H1 (cell line): ENCODE measurements at regions not wholly inside any gene's neighbourhood (a gene's known extent, or its start where the extent isn't known, plus 50 kb on each side); places are given as distances from the start of the nearest gene placed in this dataset.

ENCODE experiments used
- CTCF ChIA-PET: fragments of 300-600 bp; sonication (Branson Sonifier 250); formaldehyde crosslinking; loops from one replicate; lab custom pipeline; 2021; ENCODE audit not compliant: partially characterized antibody; lab: Charles Lee
- POLR2A ChIA-PET: fragments of 300-600 bp; sonication (Branson Sonifier 250); formaldehyde crosslinking; loops from one replicate; lab custom pipeline; 2021; ENCODE audit warnings: inconsistent platforms; ENCODE audit not compliant: partially characterized antibody; lab: Charles Lee
- DNase-seq, 2 experiments: peaks; one replicate each; pipeline versions ENCODE4 v3.0.0 to v3.0.0-alpha.2; 2010 to 2022; ENCODE audit warnings: low spot score in 2 of 2, low read depth in 1 of 2, mixed read lengths in 1 of 2
- FAIRE-seq: peaks from 2 replicates; lab custom pipeline; 2011; peaks lifted over from hg19 to GRCh38; lab: Jason Lieb, UNC
- H2AFZ ChIP-seq: 2 replicates; pipeline ENCODE4 v1.8.1; 2012; ENCODE audit warnings: low read length, inconsistent platforms
- H2AK5ac ChIP-seq: 2 replicates; pipeline ENCODE4 v1.6.1; 2013; ENCODE audit warnings: low read depth, low read length
- H2BK120ac ChIP-seq: replicated peaks from 2 replicates; pipeline ENCODE3; 2013; ENCODE audit warnings: low read depth, low read length, inconsistent platforms
- H2BK12ac ChIP-seq: 2 replicates; pipeline ENCODE4 v1.6.1; 2013; ENCODE audit warnings: low read depth, low read length
- H2BK15ac ChIP-seq: 2 replicates; pipeline ENCODE4 v1.6.1; 2013; ENCODE audit warnings: low read length
- H2BK20ac ChIP-seq: 2 replicates; pipeline ENCODE4 v1.6.1; 2013; ENCODE audit warnings: low read length
- H2BK5ac ChIP-seq: 2 replicates; pipeline ENCODE4 v1.6.1; 2013; ENCODE audit warnings: low read depth, low read length
- H3K14ac ChIP-seq: 2 replicates; pipeline ENCODE4 v1.6.1; 2013; ENCODE audit warnings: inconsistent platforms; ENCODE audit not compliant: insufficient read length
- H3K18ac ChIP-seq: 2 replicates; pipeline ENCODE4 v1.6.1; 2013; ENCODE audit warnings: low read length; ENCODE audit errors: extremely low read depth
- H3K23ac ChIP-seq: 2 replicates; pipeline ENCODE4 v1.6.1; 2013; ENCODE audit warnings: inconsistent platforms; ENCODE audit not compliant: insufficient read length
- H3K23me2 ChIP-seq: 2 replicates; pipeline ENCODE4 v1.6.1; 2013; ENCODE audit warnings: low read depth, low read length
- H3K27ac ChIP-seq: 2 replicates; pipeline ENCODE4 v1.6.1; 2011; ENCODE audit warnings: low read depth, low read length, inconsistent platforms
- H3K27me3 ChIP-seq, 4 experiments: replicated peaks in 1 of 4; 1 replicate in 1 of 4; 2 replicates in 3 of 4; pipeline versions ENCODE4 v1.6.1 to v1.8.1; 2011 to 2013; ENCODE audit warnings: low read length in 3 of 4, mild to moderate bottlenecking in 3 of 4, inconsistent platforms in 2 of 4, mixed read lengths in 2 of 4, moderate library complexity in 1 of 4; ENCODE audit not compliant: control insufficient read depth in 3 of 4, insufficient read depth in 3 of 4; ENCODE audit errors: extremely low read depth in 1 of 4
- H3K36me3 ChIP-seq, 4 experiments: 2 replicates each; pipeline versions ENCODE4 v1.6.1 to v1.8.1; 2011 to 2013; ENCODE audit warnings: mild to moderate bottlenecking in 4 of 4, low read length in 3 of 4, moderate library complexity in 2 of 4, control low read depth in 1 of 4, inconsistent platforms in 1 of 4; ENCODE audit not compliant: insufficient read depth in 4 of 4, control insufficient read depth in 2 of 4
- H3K4ac ChIP-seq: replicated peaks from 2 replicates; pipeline ENCODE3; 2013; ENCODE audit warnings: low read length, low read depth, mixed read lengths, inconsistent platforms; ENCODE audit not compliant: insufficient read length
- H3K4me1 ChIP-seq, 4 experiments: replicated peaks in 1 of 4; 1 replicate in 1 of 4; 2 replicates in 3 of 4; pipeline versions ENCODE4 v1.6.1 to v1.8.1; 2011 to 2013; ENCODE audit warnings: low read length in 3 of 4, inconsistent platforms in 2 of 4, mixed read lengths in 1 of 4; ENCODE audit not compliant: insufficient read depth in 4 of 4, control insufficient read depth in 3 of 4
- H3K4me2 ChIP-seq, 2 experiments: 2 replicates each; pipeline versions ENCODE4 v1.6.1 to v1.8.1; 2011 to 2013; ENCODE audit warnings: low read depth in 2 of 2, low read length in 2 of 2, control low read depth in 1 of 2, inconsistent platforms in 1 of 2, mild to moderate bottlenecking in 1 of 2; ENCODE audit not compliant: insufficient read depth in 1 of 2
- H3K4me3 ChIP-seq, 4 experiments: fragments of 200-600, 300-600 bp in 1 of 4; sonication (generic), shearing (Covaris generic), sonication (Bioruptor Twin) in 1 of 4; 2 replicates each; pipeline versions ENCODE4 v1.5.1 to v1.8.1; 2011 to 2016; ENCODE audit warnings: low read length in 4 of 4, low read depth in 3 of 4, control low read depth in 2 of 4, inconsistent platforms in 2 of 4, mild to moderate bottlenecking in 2 of 4, mixed read lengths in 1 of 4, moderate library complexity in 1 of 4; ENCODE audit not compliant: insufficient read depth in 2 of 4; ENCODE audit errors: extremely low read depth in 1 of 4
- H3K56ac ChIP-seq: replicated peaks from 2 replicates; pipeline ENCODE3; 2013; ENCODE audit warnings: low read depth, mild to moderate bottlenecking, mixed read lengths, low read length, inconsistent platforms; ENCODE audit not compliant: insufficient read length
- H3K79me1 ChIP-seq: 2 replicates; pipeline ENCODE4 v1.6.1; 2013; ENCODE audit warnings: low read depth, low read length, control low read depth
- H3K79me2 ChIP-seq, 2 experiments: 2 replicates each; pipeline versions ENCODE4 v1.6.1 to v1.8.1; 2012 to 2013; ENCODE audit warnings: low read length in 2 of 2, mild to moderate bottlenecking in 2 of 2, inconsistent platforms in 1 of 2; ENCODE audit not compliant: insufficient read depth in 2 of 2, control insufficient read depth in 1 of 2
- H3K9ac ChIP-seq, 4 experiments: replicated peaks in 1 of 4; 1 replicate in 1 of 4; 2 replicates in 3 of 4; pipeline versions ENCODE4 v1.6.1 to v1.8.1; 2011 to 2013; ENCODE audit warnings: low read depth in 3 of 4, low read length in 3 of 4, control low read depth in 2 of 4, mild to moderate bottlenecking in 2 of 4, moderate library complexity in 2 of 4, inconsistent platforms in 1 of 4; ENCODE audit errors: extremely low read depth in 1 of 4
- H3K9me3 ChIP-seq, 2 experiments: 2 replicates each; pipeline versions ENCODE4 v1.6.1 to v1.8.1; 2012 to 2013; ENCODE audit warnings: mild to moderate bottlenecking in 2 of 2, moderate library complexity in 2 of 2, control low read depth in 1 of 2, inconsistent platforms in 1 of 2, low read depth in 1 of 2, low read length in 1 of 2, mixed read lengths in 1 of 2; ENCODE audit not compliant: insufficient read depth in 2 of 2
- H4K20me1 ChIP-seq, 2 experiments: replicated peaks in 1 of 2; 2 replicates each; pipeline versions ENCODE3 to v1.8.1; 2011 to 2013; ENCODE audit warnings: inconsistent platforms in 2 of 2, low read length in 2 of 2, mild to moderate bottlenecking in 1 of 2; ENCODE audit not compliant: insufficient read depth in 2 of 2, control insufficient read depth in 1 of 2
- H4K5ac ChIP-seq: 2 replicates; pipeline ENCODE4 v1.6.1; 2013; ENCODE audit warnings: low read length, low read depth, mixed read lengths, inconsistent platforms; ENCODE audit not compliant: insufficient read length
- H4K8ac ChIP-seq: 2 replicates; pipeline ENCODE4 v1.8.0; 2013; ENCODE audit warnings: mild to moderate bottlenecking, moderate library complexity, low read length, inconsistent platforms; ENCODE audit not compliant: insufficient read depth; ENCODE audit errors: extremely low read depth
- H4K91ac ChIP-seq: replicated peaks from 2 replicates; pipeline ENCODE3; 2013; ENCODE audit warnings: low read length, mixed read lengths, inconsistent platforms; ENCODE audit not compliant: insufficient read length
- ATF2 ChIP-seq: IDR thresholded peaks from 2 replicates; pipeline ENCODE4 v1.6.1; 2012; ENCODE audit warnings: low read length, inconsistent platforms
- CEBPB ChIP-seq: IDR thresholded peaks from 2 replicates; pipeline ENCODE4 v1.6.1; 2012; ENCODE audit warnings: low read depth, low read length
- EP300 ChIP-seq, 2 experiments: IDR thresholded peaks; 1 replicate in 1 of 2; 2 replicates in 1 of 2; pipeline ENCODE4 v1.6.1; 2011 to 2012; ENCODE audit warnings: low read depth in 2 of 2, low read length in 2 of 2, mild to moderate bottlenecking in 2 of 2, borderline replicate concordance in 1 of 2, inconsistent platforms in 1 of 2, moderate library complexity in 1 of 2
- HDAC6 ChIP-seq: IDR thresholded peaks from one replicate; pipeline ENCODE4 v1.7.1; 2012; ENCODE audit warnings: low read depth, mild to moderate bottlenecking, inconsistent platforms, low read length, moderate library complexity
- JUN ChIP-seq: IDR thresholded peaks from 2 replicates; pipeline ENCODE4 v1.6.1; 2011; ENCODE audit warnings: low read depth, mild to moderate bottlenecking, improper control_type of control experiment, low read length
- KDM4A ChIP-seq: IDR thresholded peaks from one replicate; pipeline ENCODE4 v1.7.1; 2012; ENCODE audit warnings: low read depth, mild to moderate bottlenecking, moderate library complexity, low read length, inconsistent platforms; ENCODE audit not compliant: severe bottlenecking
- MAFK ChIP-seq: IDR thresholded peaks from 2 replicates; pipeline ENCODE4 v1.6.1; 2012; ENCODE audit warnings: low read depth, mild to moderate bottlenecking, improper control_type of control experiment, low read length
- NRF1 ChIP-seq: IDR thresholded peaks from 2 replicates; pipeline ENCODE4 v1.6.1; 2011; ENCODE audit warnings: mild to moderate bottlenecking, low read depth, low read length, improper control_type of control experiment
- RBBP5 ChIP-seq: IDR thresholded peaks from 2 replicates; pipeline ENCODE4 v1.7.1; 2012; ENCODE audit warnings: low read depth, mild to moderate bottlenecking, inconsistent platforms, low read length, moderate library complexity, borderline replicate concordance
- RFX5 ChIP-seq: IDR thresholded peaks from 2 replicates; pipeline ENCODE4 v1.6.1; 2011; ENCODE audit warnings: low read depth, low read length, improper control_type of control experiment, borderline replicate concordance
- SP1 ChIP-seq: IDR thresholded peaks from 2 replicates; pipeline ENCODE4 v1.6.1; 2011; ENCODE audit warnings: low read depth, low read length
- WGBS, 2 experiments: shearing (Covaris generic) in 1 of 2; methylation state at CpG; one replicate each; pipeline versions ENCODE4 v1.1.6 to v1.1.7; 2013 to 2015; ENCODE audit warnings: low lambda C conversion rate in 2 of 2, mixed read lengths in 2 of 2, inconsistent platforms in 1 of 2, low coverage in 1 of 2, missing lambda C conversion rate in 1 of 2; ENCODE audit not compliant: insufficient replicate concordance in 2 of 2, insufficient coverage in 1 of 2, insufficient read length in 1 of 2; ENCODE audit errors: extremely low coverage in 1 of 2, missing lambda C conversion rate in 1 of 2; 5-methylcytosine and 5-hydroxymethylcytosine counted together
- TF ChIP-seq, protein P1 (sequence below): IDR thresholded peaks from 2 replicates; pipeline ENCODE4 v1.6.1; 2012; ENCODE audit warnings: inconsistent platforms

- Histone ChIP-seq H4K91ac (no peak overlapping the region), H3K36me3 (no peaks in the 10 kb centered on the region), H3K56ac (no peak overlapping the region), H3K23ac (no peak overlapping the region), H4K20me1 (no peaks in the 10 kb centered on the region), H3K14ac (no peak overlapping the region), H2BK120ac (no peak overlapping the region), H3K9me3 (no peaks in the 10 kb centered on the region), H3K23me2 (no peaks in the 10 kb centered on the region), H3K27me3 (no peaks in the 10 kb centered on the region), H4K8ac (no peak overlapping the region), H2BK12ac (no peak overlapping the region), H2BK15ac (no peak overlapping the region), H2BK5ac (no peak overlapping the region), H2BK20ac (no peak overlapping the region), H3K27ac (no peak overlapping the region), H3K79me2 (no peaks in the 10 kb centered on the region), H3K4me2 (no peak overlapping the region), H3K4me3 (no peak overlapping the region), H3K79me1 (no peaks in the 10 kb centered on the region), H3K18ac (no peak overlapping the region), H2AK5ac (no peak overlapping the region), H3K4ac (no peak overlapping the region), H4K5ac (no peak overlapping the region), H3K9ac (no peak overlapping the region), H2AFZ (no peak overlapping the region), H3K4me1 (no peaks in the 10 kb centered on the region)
- WGBS, 2 experiments = 89% methylated on average over 6 of the region's 6 CpGs; no CpG with 5 or more reads in 1 of the 2 experiments
- POLR2A ChIA-PET = no interaction called here
- DNase-seq = no peak
- CTCF ChIA-PET = no interaction called here
- no peak for FAIRE-seq
- TF ChIP-seq, protein P1, sequence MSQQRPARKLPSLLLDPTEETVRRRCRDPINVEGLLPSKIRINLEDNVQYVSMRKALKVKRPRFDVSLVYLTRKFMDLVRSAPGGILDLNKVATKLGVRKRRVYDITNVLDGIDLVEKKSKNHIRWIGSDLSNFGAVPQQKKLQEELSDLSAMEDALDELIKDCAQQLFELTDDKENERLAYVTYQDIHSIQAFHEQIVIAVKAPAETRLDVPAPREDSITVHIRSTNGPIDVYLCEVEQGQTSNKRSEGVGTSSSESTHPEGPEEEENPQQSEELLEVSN = no peak
- TF ChIP-seq ATF2 (no peak), RBBP5 (no peak), SP1 (no peak), NRF1 (no peak), MAFK (no peak), RFX5 (no peak), HDAC6 (no peak), JUN (no peak), CEBPB (no peak), KDM4A (no peak), EP300 (IDR thresholded peaks at IDR 0.05; ENCODE audit: borderline replicate concordance in 1 of 2, low read depth in 2 of 2, low read length in 2 of 2) (no peak)
Observed at GRCh38 chr13:84272877-84273562, 390.7 kb upstream of the SLITRK1 start.
